ENCODE measurements at regions not wholly inside any gene's neighbourhood (a gene's known extent, or its start where the extent isn't known, plus 50 kb on each side); places are given as distances from the start of the nearest gene placed in this dataset.
"Not testable (repeated sequence)": the region's sequence is repeated elsewhere in the genome, so short reads cannot be mapped to it uniquely, and the experiment has no call there.

DNA sequence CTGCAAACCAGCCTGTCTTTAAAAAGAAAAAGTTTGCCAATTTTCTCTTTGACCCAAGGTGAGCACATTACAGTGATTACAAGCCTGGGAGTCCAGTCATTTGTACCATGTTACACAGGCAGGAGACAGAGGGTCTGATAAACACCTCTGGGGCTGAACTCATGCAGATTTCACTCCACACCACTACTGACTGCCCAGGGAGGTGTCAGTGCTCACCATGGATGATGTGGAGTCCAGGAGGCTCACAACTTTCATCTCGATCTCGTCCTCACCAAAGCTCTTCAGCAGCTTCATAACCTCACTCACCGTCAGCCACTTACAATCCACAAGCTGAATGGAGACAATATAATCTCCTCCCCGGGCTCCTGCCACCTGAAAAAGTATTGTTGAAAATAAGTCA is 302.4 kb downstream of the GOLGA6L6 start:
- not testable (repeated sequence) for DNase-seq (ENCODE audit: low read depth in 2 of 2)

DNA sequence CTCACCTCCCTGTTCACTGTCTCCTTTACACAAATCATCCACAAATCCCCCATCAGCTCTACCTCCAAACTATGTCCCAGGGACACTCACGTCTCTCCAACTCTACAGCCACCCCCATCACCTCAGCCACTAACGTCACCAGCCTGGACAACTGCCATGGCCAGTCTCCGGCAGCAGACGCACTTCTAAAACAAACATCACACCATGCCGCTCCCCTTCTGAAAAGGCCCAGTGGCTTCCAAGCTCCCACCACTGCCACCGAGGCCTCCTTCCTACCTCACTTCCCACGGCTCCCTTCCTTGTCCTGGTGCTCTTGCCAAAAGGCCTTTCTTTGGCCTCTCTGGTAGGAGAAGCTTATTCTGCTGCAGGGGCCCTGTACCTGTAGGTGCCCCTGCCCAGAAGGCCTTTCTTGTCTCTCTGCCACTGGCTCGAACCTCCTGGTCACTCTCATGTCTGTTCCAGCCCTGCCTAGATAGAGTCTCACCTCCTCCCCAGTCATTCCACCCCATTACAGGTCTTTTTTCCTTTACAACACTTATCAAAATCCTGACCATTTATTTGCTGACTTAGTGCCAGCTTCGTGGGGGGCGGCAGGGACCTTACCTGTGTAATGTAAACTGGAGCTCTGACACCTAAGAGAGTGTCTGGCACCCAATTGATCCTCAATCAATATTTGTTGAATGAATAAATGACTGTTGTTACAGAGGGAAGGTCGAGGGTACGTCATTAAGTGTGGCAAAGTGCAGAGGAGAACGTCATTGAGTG is 304.2 kb downstream of the GOLGA6L6 start:
- not testable (repeated sequence) for DNase-seq (ENCODE audit: low read depth in 2 of 2)

- not testable (repeated sequence) for DNase-seq (ENCODE audit: low read depth in 2 of 2)
These were observed 305.9 kb downstream of the GOLGA6L6 start for GRCh38 chr15:20235728-20236127.

GRCh38 chr15:20234006-20234540 is 307.5 kb downstream of the GOLGA6L6 start:
- DNase-seq (ENCODE audit: low read depth in 2 of 2), result not testable (repeated sequence)

DNA sequence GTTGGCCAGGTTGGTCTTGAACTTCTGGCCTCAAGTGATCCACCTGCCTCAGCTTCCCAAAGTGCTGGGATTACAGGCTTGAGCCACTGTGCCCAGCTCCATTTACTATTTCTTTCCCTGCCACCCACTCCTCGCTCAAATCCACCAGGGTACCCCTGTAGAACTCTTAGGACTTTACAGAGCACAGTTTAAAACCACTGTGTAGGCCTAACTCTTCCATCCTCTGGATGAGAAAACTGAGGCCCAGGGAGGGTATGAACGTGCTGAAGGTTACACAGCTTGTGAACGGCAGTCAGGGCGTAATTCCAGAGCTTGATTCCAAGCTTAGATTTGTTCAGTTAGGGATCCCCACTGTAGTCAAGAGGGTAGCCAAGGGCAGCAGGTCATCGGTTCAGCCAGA is 309.1 kb downstream of the GOLGA6L6 start:
- DNase-seq (ENCODE audit: low read depth in 2 of 2), result not testable (repeated sequence)

DNA sequence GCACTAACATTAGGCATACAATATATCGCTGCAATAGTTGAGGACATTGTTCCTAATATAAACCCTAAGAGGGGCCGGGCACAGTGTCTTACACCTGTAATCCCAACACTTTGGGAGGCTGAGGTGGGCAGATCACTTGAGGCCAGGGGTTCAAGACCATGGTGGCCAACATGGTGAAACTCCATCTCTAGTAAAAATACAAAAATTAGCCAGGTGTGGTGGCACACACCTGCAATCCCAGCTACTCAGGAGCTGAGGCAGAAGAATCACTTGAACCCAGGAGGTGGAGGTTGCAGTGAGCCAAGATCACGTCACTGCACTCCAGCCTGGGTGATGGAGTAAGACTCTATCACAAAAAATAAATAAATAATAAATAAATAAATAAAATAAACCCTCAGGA is 310.9 kb downstream of the GOLGA6L6 start:
- not testable (repeated sequence) for DNase-seq (ENCODE audit: low read depth in 2 of 2)

GRCh38 chr15:20228791-20229190 is 312.8 kb downstream of the GOLGA6L6 start:
- not testable (repeated sequence) for DNase-seq (ENCODE audit: low read depth in 2 of 2)

- DNase-seq (ENCODE audit: low read depth in 2 of 2), result not testable (repeated sequence)
These were observed 314.3 kb downstream of the GOLGA6L6 start for GRCh38 chr15:20227119-20227853.

DNA sequence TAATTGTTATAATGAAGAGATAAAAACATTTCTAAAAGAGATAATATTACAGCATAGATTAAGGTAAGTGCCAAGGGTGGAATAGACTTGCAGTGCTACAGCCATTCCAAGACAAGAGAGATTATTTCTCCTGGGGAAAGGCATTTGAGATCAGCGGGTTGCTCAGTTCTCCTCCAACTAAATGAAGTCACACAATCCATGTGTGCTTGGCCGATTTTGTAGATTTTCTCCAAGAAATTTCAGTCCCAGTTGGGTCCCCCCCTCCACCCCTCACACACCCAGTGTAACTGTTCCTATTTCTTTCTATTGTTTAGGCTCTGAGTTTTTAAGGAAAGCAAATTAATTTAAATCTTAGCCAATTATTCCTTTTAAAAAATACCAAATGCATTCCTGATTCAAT is 315.1 kb downstream of the GOLGA6L6 start:
- DNase-seq (ENCODE audit: low read depth in 2 of 2), result not testable (repeated sequence)

DNA sequence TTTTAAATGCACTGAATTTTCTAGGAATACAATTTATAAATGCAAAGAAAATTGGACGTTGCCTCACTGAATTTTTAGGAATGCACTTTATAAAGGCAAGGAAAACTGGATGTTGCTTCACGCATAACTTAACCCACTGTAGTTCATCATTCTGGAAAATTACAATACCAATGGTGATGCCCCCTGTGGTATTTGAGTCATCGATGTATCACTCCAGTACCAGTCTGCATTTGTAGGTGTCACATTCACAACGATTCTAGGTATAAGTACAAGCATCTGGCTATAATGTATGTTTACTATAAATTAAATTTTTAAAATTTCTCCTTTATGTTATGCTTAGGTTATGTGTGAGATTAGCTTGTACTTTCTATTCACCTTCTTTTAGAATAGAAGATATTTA is 320.5 kb downstream of the GOLGA6L6 start:
- not testable (repeated sequence) for DNase-seq (ENCODE audit: low read depth in 2 of 2)

DNA sequence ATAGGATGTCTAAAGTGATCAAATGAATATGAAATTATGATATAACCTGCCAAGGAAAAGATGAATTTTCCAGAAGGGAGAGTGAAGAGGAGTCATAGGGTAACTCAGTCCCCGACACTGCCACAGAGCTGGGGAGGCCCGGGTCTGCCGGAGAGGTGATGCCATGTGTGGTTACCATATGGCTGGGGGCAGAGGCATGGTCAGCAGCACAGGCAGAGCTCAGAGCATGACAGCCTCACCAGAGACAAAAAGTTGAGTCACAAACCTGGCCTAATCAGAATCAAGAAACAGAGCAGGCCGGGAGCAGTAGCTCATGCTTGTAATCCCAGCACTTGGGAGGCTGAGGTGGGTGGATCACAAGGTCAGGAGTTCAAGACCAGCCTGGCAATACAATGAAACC is 322.4 kb downstream of the GOLGA6L6 start:
- not testable (repeated sequence) for DNase-seq (ENCODE audit: low read depth in 2 of 2)

- DNase-seq (ENCODE audit: low read depth in 2 of 2), result not testable (repeated sequence)
These were observed 325.9 kb downstream of the GOLGA6L6 start for GRCh38 chr15:20215700-20216099.

- DNase-seq (ENCODE audit: low read depth in 2 of 2), result not testable (repeated sequence)
These were observed 327.5 kb downstream of the GOLGA6L6 start for GRCh38 chr15:20214101-20214500.

GRCh38 chr15:20211508-20211907 is 330.1 kb downstream of the GOLGA6L6 start:
- not testable (repeated sequence) for DNase-seq (ENCODE audit: low read depth in 2 of 2)

DNA sequence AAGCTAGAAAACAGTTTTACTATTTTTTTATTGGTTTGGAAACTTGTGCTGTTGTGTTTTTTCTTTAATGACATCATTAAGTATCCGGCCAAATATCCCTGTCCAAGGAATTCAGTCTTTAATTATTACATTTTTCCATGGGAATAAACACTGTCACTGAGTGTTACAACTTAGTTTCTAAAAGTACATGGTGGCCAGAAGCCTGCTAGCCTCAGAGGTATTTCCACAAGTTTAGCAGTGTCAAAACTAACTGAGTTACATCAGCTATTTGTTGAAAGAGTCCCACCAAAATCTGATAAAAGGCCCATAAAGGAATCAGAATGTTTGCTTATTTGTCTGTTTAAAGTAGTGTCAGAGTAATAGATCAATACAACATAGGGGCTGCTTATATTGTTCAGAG is 331.6 kb downstream of the GOLGA6L6 start:
- not testable (repeated sequence) for DNase-seq (ENCODE audit: low read depth in 2 of 2)

- DNase-seq (ENCODE audit: low read depth in 2 of 2), result not testable (repeated sequence)
These were observed 334.0 kb downstream of the GOLGA6L6 start for GRCh38 chr15:20207607-20208006.

GRCh38 chr15:20207198-20207597 is 334.4 kb downstream of the GOLGA6L6 start:
- not testable (repeated sequence) for DNase-seq (ENCODE audit: low read depth in 2 of 2)

DNA sequence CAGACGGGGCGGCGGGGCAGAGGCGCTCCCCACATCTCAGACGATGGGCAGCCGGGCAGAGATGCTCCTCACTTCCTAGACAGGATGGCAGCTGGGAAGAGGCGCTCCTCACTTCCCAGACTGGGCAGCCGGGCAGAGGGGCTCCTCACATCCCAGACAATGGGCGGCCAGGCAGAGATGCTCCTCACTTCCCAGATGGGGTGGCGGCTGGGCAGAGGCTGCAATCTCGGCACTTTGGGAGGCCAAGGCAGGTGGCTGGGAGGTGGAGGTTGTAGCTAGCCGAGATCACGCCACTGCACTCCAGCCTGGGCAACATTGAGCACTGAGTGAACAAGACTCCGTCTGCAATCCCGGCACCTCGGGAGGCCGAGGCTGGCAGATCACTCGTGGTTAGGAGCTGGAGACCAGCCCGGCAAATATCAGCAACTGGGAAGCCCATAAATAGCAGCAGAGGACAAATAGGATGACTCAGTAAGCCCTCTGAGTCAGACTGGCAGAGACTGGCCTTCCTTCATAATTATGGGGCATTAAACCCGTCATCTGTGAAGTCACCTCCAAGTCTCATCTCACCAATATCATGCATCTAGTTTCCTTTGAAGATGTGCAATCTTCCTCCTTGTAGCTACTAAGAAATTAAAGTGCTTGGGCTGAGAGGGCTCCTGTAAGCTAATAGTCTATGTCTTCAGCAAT is 337.3 kb downstream of the GOLGA6L6 start:
- DNase-seq (ENCODE audit: low read depth in 2 of 2), result not testable (repeated sequence)

GRCh38 chr15:20203649-20204150 is 337.9 kb downstream of the GOLGA6L6 start:
- not testable (repeated sequence) for DNase-seq (ENCODE audit: low read depth in 2 of 2)

DNA sequence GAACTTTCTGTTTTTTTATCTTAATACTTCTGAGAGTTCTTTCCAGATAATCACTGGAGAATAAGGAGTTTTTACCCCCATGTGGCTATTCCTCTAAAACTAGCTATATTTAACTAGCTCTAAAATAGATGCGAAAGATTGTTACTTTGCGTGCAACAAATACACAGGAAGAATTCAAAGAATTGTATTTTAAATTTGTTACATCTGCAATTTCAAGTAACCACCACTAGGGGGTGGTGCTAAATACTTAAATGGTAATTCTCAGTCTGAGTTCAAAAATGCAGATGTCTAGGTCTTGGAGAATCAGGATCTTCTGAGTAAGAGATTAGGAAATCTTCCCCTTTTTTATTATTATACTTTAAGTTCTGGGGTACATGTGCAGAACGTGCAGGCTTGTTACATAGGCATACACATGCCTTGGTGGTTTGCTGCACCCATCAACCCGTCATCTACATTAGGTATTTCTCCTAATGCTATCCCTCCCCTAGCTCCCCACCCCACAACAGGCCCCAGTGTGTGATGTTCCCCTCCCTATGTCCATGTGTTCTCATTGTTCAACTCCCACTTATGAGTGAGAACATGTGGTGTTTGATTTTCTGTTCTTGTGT is 346.9 kb downstream of the GOLGA6L6 start:
- DNase-seq (ENCODE audit: low read depth in 2 of 2), result not testable (repeated sequence)

Data from stimulated activated CD8-positive, alpha-beta memory T cell treated with anti-CD3 and anti-CD28 coated beads, Interleukin-7, amount 100 ng/mL, for 4 hours (primary cell).